Peyer's patch (tissue), 4 donors: ENCODE measurements at regions not wholly inside any gene's neighbourhood (a gene's known extent, or its start where the extent isn't known, plus 50 kb on each side); places are given as distances from the start of the nearest gene placed in this dataset.

ENCODE experiments used
- CTCF ChIP-seq, 6 experiments: fragments of 450-650 bp in 4 of 6; fragments of 200-600 bp in 2 of 6; sonication (generic) in 1 of 6; IDR thresholded peaks; one replicate each; pipeline ENCODE4 v1.5.1; 2017 to 2019; ENCODE audit warnings: antibody characterized with exemption in 6 of 6, mild to moderate bottlenecking in 3 of 6, moderate library complexity in 1 of 6
- POLR2A ChIP-seq, 2 donors: fragments of 450-650 bp; IDR thresholded peaks; one replicate each; pipeline ENCODE4 v1.5.1; 2017; ENCODE audit warnings: antibody characterized with exemption in 2 of 2, mild to moderate bottlenecking in 2 of 2, moderate library complexity in 2 of 2

- no peak for TF ChIP-seq CTCF (IDR thresholded peaks at IDR 0.05)
- no peak for TF ChIP-seq POLR2A (IDR thresholded peaks at IDR 0.05)
Observed at GRCh38 chr9:22913026-22913425, 466.4 kb downstream of the DMRTA1 start.
